Keratinocyte (primary cell): ENCODE measurements at regions not wholly inside any gene's neighbourhood (a gene's known extent, or its start where the extent isn't known, plus 50 kb on each side); places are given as distances from the start of the nearest gene placed in this dataset.

Experiments used
- CTCF ChIP-seq, 3 experiments: IDR thresholded peaks in 1 of 3; conservative IDR thresholded peaks in 1 of 3; optimal IDR thresholded peaks in 1 of 3; 2 replicates in 2 of 3; 3 replicates in 1 of 3; pipeline versions ENCODE3 to v1.5.1; 2011; ENCODE audit warnings: low read length in 3 of 3, mild to moderate bottlenecking in 3 of 3, moderate library complexity in 2 of 3, control low read depth in 1 of 3, inconsistent platforms in 1 of 3; ENCODE audit not compliant: insufficient read depth in 2 of 3; ENCODE audit errors: extremely low read depth in 1 of 3
- EZH2 ChIP-seq: IDR thresholded peaks from one replicate; pipeline ENCODE4 v1.6.1; 2012; ENCODE audit warnings: inconsistent platforms, mild to moderate bottlenecking, low read length, moderate library complexity

GRCh38 chr2:102080451-102081242 is 61.9 kb upstream of the IL1R1 start:
- TF ChIP-seq CTCF (optimal IDR thresholded peaks at IDR 0.05 in 1 of 3, IDR thresholded peaks at IDR 0.05 in 1 of 3, conservative IDR thresholded peaks at IDR 0.05 in 1 of 3; ENCODE audit: extremely low read depth in 1 of 3, insufficient read depth in 2 of 3, low read length in 3 of 3): no peak
- TF ChIP-seq EZH2: no peak
